IPS-11a (cell line): ENCODE measurements at regions not wholly inside any gene's neighbourhood (a gene's known extent, or its start where the extent isn't known, plus 50 kb on each side); places are given as distances from the start of the nearest gene placed in this dataset.

Source experiments
- H3K4me3 ChIP-seq: one replicate; pipeline ENCODE4 v1.5.1; 2013; ENCODE audit warnings: low read depth, low read length, control low read depth

- H3K4me3 ChIP-seq: no peak overlapping the region
These were observed 184.0 kb upstream of the UBL3 start for GRCh38 chr13:30034458-30034795.

GRCh38 chr13:30033681-30034457 is 183.5 kb upstream of the UBL3 start:
- no peak overlapping the region for H3K4me3 ChIP-seq

- no peak overlapping the region for H3K4me3 ChIP-seq
These were observed 181.8 kb upstream of the UBL3 start for GRCh38 chr13:30032263-30032662.

GRCh38 chr13:30031488-30031887 is 181.1 kb upstream of the UBL3 start:
- H3K4me3 ChIP-seq: no peak overlapping the region

- H3K4me3 ChIP-seq: no peak overlapping the region
These were observed 179.8 kb upstream of the UBL3 start for GRCh38 chr13:30030141-30030750.

DNA sequence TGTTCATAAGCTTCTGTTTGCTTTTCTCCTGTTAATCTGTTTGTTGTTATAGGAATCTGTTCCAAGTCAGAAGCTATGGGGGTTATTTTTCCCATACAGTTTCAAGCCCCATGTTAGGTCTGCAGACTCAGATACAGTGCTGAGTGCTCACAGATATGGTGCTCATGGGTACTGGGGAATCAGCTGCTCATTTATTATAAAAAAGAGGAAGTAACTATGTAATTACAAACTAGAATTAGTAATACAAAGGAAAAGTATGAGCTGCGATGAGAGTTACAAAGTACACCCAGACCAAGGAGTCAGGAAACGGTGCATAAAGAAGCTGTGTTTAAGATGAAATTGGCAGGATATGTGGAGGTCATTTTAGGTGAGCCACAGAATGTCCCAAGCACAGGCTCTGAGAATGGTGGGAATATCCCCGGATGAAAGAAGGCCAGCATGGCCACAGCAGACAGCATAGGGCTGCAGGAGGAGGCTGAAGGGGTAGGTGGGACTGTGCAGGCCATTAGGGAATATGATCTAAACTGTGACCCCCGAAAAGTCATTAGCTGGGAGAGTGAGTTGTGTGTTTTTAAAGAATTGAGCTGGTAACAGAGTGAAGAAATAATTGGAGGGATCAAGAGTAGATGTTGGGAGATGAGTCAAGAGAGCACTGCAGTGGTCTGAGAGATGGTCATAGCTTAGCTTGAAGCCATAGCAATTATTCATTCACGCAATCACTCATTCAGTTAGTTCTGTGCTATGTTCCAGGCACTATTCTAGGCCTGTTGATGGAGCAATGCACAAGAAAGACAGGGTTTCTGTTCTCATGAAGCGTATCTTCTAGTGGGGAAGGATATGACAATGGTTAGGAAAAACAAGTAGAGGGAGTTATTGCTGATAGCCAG is 177.4 kb upstream of the UBL3 start:
- no peak overlapping the region for H3K4me3 ChIP-seq

- H3K4me3 ChIP-seq: no peak overlapping the region
These were observed 176.5 kb upstream of the UBL3 start for GRCh38 chr13:30026909-30027308.

DNA sequence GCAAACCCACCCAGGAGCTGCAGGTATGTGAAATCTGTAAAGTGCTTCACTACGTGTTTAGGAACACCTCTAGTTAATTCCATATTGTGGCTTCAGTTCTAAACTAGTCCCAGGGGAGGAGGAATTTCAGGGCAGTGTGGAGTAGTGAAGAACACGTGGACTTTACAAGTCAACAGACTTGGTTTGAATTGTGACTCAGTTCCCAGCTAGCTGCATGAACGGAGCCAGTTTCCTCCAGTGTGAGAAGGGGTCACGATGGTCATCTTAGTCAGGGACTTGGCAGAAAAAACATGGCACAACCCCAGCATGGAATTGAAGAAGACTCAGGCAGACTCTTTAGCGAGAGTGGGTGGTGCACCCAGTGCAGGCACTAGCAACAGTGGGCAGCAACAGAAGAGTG is 175.7 kb upstream of the UBL3 start:
- no peak overlapping the region for H3K4me3 ChIP-seq

DNA sequence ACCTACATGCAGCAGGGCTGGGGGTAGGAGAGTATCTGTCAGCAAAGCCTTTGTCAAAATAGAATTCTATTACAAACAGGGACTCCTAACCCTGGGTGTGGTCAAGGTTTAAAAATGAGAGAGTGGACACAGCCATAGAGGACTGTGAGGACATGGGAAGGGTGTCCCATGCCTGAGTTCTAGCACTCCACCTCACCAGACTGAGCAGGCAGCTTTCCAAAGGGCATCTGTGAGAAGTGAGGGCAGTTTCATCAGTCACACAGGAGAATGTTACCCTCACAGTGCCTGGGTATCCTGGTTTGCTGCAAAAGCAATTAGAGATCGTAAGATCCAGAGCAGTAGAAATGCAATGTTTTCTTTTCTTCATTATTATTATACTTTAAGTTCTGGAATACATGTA is 174.9 kb upstream of the UBL3 start:
- no peak overlapping the region for H3K4me3 ChIP-seq

- no peak overlapping the region for H3K4me3 ChIP-seq
These were observed 173.9 kb upstream of the UBL3 start for GRCh38 chr13:30024125-30024865.

GRCh38 chr13:30023196-30023895 is 172.9 kb upstream of the UBL3 start:
- H3K4me3 ChIP-seq: no peak overlapping the region

- H3K4me3 ChIP-seq: no peak overlapping the region
These were observed 172.4 kb upstream of the UBL3 start for GRCh38 chr13:30022796-30023195.

GRCh38 chr13:30022256-30022655 is 171.8 kb upstream of the UBL3 start:
- H3K4me3 ChIP-seq: no peak overlapping the region

GRCh38 chr13:30021611-30022010 is 171.2 kb upstream of the UBL3 start:
- no peak overlapping the region for H3K4me3 ChIP-seq

DNA sequence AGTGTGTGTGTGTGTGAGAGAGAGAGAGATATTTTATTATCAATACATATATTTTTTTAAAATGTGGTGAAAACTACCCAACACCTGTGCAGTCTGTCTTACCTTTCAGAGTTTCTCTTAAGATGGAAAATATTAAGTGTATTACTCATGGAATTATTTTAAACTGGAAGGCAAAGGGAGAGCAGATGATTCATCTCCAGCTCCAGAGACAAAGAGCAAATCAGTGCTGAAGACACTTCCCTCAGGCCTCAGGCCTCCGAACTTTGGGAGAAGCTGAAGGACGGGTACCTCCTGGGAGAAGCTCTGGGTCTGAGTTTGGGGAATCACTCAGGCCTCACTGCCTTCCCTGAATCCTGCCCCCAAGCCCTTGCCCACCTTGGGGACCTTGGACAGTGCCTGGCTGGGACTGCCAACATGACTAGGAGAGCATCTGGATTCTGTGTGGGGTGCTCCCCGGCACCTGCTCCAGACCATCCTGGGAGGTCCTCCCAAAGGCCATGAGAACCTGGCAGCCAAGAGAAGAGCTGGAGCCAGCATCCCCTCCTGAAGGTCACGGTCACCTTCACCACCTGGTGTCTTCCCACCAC is 170.4 kb upstream of the UBL3 start:
- H3K4me3 ChIP-seq: no peak overlapping the region

DNA sequence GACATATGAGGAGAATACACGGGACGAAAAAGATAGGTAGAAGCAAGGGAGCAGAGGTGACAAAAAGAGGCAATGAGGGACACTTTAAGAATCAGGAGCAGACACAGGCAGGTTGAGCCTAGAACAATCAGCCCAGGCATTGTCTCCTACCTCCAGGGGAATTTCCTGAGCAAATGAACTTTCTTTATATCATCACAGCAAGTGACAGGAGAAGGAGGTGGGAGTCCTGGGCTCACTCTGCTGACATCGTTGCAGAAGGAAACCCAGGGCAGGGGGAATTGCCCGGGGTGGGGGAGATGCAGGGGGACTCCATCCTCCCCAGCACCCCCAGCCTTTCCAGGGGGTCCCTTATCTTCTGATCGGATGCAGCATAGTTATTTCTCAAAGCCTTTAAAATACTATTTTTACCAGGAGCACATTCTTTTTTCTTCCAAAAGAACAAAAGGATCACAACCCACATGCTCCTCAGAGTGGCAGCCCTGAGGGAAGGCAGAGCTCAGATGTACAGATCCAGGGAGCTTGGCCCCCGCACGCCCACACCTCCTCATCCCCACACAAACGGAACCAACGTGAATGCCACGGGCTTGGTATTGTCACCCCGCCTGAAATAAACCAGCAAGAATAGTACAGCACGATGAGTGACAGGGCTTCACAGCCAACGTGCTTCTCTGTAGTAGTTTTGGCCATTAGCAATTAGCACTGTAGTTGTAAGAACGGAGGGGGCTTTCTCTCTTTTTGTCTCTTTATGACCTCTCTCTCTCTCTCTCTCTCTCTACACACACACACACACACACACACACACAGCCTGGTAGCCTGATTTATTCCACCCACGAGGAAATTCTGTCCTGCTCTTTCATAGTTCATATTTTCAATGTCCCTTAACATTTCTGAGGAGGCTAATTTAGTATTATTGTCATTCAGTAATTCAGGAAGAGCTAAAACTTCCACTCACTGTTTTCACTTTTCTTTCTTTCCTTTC is 169.5 kb upstream of the UBL3 start:
- H3K4me3 ChIP-seq: no peak overlapping the region

DNA sequence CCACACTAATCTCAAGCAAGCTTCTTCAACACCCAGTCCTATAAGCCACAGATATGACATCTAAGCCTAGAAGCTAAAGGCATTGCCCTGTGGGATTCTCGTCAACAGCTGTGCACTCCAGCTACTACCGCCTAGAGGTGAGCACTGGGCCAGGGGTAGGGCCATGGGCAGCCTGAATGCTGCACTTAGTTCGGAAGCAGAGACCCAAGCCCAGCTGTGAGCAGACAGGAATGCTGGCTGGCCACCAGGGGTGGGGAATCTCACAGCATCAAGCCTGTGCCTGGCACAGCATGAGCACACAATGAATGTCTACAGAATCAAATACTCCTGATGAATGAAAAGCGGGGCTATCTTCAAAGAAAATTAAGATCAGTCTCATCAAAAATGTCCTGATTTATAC is 167.5 kb upstream of the UBL3 start:
- H3K4me3 ChIP-seq: no peak overlapping the region

DNA sequence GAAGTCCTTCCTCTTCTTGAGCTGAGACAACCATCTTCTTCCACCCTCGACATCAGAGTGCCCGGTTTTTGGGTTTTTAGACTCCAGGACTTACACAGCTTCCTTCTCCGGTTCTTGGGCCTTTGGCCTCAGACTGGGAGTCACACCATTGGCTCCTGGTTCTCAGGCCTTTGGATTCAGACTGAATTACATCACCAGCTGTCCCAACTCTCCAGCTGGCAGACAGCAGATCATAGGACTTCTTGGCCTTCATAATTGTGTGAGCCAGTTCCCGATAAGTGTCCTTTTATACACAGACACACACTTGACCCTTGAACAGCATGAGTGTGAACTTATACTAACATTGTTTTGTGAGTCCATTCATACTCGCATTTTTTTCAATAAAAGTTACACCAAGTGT is 166.0 kb upstream of the UBL3 start:
- no peak overlapping the region for H3K4me3 ChIP-seq

DNA sequence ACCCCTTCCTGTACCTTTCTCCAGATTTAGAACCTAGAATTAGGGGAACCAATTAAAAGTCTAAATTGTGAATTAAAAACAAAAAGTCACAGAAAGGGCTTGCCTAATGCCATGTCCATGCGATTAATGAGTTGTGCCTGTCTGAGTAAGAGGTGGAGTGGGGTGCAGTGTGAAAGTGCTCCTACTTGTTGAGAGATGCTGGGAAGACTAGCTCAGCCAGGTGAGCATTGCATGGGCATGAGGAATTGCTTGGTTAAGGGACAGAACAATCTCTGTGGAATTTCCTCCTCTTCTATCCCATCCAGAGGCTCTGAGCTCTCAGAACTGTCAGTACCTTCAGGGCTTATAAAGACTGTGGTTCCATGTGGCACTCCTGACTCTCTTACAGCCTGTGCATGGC is 159.0 kb upstream of the UBL3 start:
- no peak overlapping the region for H3K4me3 ChIP-seq
